Fibroblast of gingiva (primary cell): ENCODE measurements at regions not wholly inside any gene's neighbourhood (a gene's known extent, or its start where the extent isn't known, plus 50 kb on each side); places are given as distances from the start of the nearest gene placed in this dataset.
A peak's percentile ranks its signal among the peaks of the same experiment; 100 is the strongest.
"Not testable (repeated sequence)": the region's sequence is repeated elsewhere in the genome, so short reads cannot be mapped to it uniquely, and the experiment has no call there.

Experiments used
- DNase-seq: peaks from one replicate; pipeline ENCODE4 v3.0.0-alpha.2; 2011; ENCODE audit warnings: low read depth

DNA sequence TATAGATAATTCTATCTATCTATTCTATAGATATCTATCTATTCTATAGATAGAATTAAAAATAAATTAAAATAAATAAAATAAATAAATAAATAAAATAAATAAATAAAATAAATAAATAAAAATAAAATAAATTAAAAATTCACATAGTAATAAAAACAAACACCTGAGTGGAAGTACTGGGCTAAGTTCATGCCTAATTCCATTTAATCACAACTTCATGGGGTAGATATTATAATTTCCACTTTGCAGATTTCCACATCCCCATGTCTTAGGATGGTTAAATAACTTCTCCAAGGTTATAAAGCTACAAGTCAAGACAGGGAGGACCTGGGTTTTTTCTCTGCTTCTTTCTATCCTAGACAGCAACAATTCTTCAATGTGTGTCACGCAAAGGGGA, 261.4 kb upstream of the MEX3C start:
- no peak for DNase-seq

GRCh38 chr18:51461956-51462355, 264.5 kb upstream of the MEX3C start:
- peak; percentile 88 for DNase-seq

DNA sequence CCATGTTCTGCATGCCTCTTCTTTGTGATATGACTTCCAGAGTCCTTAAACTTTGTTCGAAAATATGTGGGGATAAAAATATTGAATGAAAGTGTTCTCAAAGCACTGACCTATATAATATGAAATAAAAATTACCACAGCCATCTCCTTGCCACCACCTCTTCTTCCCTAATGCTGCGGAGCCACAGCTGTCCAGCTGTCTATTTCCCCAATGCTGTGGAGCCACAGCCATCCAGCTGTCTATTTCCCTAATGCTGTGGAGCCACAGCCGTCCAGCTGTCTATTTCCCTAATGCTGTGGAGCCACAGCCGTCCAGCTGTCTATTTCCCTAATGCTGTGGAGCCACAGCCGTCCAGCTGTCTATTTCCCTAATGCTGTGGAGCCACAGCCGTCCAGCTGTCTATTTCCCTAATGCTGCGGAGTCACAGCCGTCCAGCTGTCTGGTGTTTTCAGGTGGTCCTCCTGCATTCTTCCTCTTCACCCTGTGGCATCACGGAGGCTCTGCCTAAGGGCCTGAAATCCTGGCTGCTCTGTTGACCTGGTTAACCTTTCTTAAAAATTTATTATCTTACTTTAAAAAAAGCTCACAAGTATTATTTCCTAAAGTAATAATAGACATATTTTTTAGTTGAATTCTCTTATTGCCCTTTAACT, 266.1 kb upstream of the MEX3C start:
- DNase-seq, result no peak

DNA sequence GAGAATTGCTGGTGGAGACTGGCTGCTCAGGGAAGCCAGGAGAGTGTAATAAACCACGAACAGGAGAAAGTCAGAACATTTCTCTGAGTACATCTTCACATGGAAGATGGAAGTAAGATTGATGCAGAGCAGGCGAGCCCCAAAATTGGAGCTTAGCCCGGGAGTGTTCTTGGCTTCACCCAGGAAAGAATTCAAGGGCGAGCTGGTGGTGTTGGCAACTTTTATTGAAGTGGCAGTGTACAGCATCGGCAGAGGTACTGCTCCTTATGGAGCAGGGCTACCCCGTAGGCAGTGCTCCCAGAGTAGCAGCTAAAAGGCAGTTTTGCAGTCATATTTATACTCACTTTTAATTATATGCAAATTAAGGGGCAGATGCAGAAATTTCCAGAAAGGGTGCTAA, 281.4 kb upstream of the MEX3C start:
- DNase-seq, result no peak

GRCh38 chr18:51479736-51480135, 282.3 kb upstream of the MEX3C start:
- DNase-seq, result no peak

GRCh38 chr18:51480407-51481261, 283.2 kb upstream of the MEX3C start:
- DNase-seq, result no peak

DNA sequence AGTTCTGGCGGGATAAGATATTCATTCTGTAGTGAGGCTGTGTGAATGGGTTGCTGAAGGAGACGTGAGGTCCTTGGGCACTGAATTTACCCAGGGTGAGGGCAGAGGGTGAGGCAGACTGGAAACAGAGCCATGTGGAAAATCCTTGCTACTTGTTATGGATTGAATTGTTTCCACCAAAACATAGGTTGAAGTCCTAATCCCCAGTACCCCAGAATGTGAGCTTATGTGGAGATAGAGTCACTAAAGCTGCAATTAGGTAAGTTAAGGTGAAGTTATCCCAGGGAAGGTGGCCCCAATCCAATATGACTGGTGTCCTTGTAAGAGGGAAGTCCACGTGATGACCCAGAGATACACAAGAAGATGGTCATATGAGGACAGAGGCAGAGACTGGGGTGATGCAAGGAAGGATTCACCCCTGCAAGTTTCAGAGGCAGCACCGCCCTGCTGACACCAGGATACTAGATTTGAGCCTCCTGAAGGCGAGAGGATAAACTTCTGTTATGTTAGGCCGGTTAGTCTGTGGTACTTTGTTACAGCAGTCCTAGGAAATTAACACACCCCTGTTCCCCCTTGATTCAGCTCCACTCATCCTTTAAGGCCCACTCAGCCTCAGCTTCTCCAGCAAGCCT, 289.4 kb upstream of the MEX3C start:
- DNase-seq, result no peak

GRCh38 chr18:51490417-51490816, 292.9 kb upstream of the MEX3C start:
- no peak for DNase-seq

DNA sequence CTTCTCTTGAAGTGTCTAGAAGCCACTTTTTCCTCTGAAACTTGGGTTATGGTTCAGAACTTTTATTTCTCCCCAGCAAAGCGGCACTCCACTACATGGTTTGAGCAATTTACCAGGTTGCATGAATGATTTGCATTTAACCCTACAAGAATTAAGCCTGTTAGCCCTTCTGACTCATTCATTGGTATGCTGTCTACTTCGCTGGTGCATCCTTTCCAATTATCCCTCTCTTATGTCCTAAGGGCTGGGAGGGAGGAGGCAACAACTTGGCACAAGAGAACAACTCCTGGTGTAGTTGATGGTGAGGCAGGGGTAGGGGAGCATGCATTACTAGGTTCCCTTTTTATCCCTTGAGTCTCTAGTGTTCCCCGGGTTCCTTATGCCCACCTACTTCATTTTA, 293.4 kb upstream of the MEX3C start:
- peak; percentile 11 for DNase-seq

- peak; percentile 5 for DNase-seq
These were observed 294.3 kb upstream of the MEX3C start for GRCh38 chr18:51491678-51492372.

DNA sequence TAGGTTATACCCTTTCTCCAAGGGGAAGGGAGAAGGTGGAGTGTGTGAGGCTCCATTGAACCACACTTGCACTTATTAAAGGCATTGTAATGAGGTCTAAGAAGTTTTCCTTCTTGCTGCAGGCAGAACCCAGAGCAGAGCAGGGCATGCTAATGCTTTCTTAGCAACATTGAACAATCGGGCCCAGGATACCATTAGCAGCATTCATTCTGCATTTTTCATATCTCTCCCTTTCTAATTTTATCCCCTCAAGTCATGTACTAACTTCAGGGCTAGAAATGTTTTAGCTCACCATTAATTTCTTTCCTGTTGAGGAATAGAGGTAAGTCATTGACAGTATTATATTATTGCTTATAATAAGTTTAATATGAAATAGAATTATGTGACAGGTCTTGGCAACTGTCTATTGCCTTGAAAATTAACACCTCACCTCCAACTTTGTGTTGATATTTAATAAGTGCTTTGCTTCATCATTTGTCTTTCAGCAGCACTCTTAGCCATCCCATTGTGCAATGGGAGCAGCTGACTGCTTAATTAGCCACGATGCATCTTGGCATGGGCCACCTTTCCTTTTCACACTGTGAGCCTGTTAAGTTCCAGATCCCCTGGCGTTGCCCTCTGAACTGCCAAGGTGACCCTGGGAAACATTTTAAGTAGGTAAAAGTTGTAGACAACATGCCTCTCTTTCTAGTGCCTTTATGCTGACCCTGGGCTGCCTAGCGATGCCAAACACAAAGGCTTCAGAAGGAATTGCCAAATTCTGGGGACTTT, 300.8 kb upstream of the MEX3C start:
- no peak for DNase-seq

- no peak for DNase-seq
These were observed 305.9 kb upstream of the MEX3C start for GRCh38 chr18:51503351-51503750.

- peak; percentile 80 for DNase-seq
These were observed 309.3 kb upstream of the MEX3C start for GRCh38 chr18:51506811-51507210.

GRCh38 chr18:51508410-51508809, 310.9 kb upstream of the MEX3C start:
- not testable (repeated sequence) for DNase-seq

DNA sequence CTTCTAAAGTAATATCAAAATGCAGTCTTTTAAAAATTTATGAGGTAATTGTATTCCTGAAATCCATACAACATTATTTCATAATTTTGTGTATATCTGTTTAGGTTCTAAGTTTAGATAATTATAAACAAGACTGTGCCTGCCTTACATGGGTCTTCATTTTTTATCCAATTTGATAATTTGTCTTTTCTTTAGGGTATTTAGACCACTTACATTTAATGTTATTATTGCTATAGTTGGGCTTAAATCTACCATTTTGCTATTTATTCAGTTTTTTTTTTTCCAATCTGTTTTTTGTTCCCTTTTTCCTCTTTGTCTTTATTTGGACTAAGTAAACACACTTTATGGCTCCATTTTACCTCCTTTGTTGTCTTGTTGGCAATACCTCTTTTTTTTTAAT, 312.5 kb upstream of the MEX3C start:
- no peak for DNase-seq

DNA sequence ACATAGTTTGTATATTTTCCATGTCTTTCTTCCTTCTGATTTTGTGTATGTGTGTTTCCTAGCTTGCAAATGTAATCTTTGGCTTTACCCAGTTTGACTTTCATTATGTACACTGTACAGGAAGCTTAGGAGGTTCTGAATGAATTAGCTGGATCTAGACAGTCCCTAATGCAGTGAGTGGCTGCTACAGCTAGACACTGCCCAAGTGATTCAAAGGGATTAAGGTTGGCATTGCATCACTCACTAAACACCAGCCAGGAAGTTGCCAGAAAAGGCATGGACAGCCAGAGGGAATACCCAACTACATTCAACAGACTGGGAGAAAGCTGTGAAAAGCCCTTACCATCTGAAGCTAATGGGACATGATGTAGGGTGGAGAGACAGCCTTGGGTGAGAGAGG, 316.0 kb upstream of the MEX3C start:
- DNase-seq, result no peak

DNA sequence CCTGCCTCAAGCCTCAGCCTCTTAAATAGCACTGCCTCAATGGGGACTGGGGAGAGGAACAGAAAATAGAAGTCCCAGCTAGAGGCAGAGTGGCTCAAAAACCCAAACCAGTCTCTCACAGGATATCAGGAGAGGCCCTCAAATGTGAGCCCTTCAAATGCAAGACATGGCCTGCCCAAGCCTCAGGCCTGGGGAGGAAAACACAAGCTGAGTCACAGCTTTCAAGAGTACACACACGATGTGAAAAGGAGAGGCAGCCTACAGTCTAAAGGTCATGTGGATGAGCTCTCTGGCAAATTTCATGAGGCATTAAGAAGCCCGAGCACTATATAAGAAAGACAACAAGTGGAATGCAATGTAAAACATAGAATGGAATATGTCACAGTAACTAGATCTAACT, 316.6 kb upstream of the MEX3C start:
- DNase-seq, result no peak

DNA sequence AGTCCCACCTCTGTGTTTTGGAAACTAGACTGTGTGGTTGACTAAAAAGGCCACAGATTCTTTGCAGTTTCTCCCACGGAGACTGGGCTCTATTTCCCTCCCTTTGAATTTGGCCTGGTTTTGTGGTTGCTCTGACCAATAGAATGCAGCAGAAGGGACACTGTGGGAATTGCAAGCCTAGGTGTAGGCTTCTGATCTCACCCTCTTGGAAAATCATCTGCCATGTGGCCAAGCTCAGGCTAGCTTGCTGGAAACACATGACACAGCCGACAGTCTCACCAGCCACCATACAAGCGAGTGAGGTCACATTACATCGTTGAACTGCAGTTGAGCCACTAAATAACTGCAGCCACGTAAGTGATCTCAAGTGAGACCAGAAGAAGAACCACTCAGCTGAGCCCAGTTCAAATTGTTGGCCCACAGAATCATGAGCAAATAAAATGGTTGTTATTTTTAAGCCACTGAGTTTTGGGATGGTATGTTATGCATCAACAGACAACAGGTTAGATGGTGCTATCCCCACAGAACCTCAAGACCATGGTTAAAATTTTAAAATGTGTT, 319.1 kb upstream of the MEX3C start:
- DNase-seq, result no peak

- peak; percentile 60 for DNase-seq
These were observed 322.1 kb upstream of the MEX3C start for GRCh38 chr18:51519571-51519970.

- DNase-seq, result no peak
These were observed 323.2 kb upstream of the MEX3C start for GRCh38 chr18:51520676-51521180.

GRCh38 chr18:51522338-51522737, 324.9 kb upstream of the MEX3C start:
- DNase-seq, result no peak
